ENCODE measurements at regions not wholly inside any gene's neighbourhood (a gene's known extent, or its start where the extent isn't known, plus 50 kb on each side); places are given as distances from the start of the nearest gene placed in this dataset.
"Not testable (repeated sequence)": the region's sequence is repeated elsewhere in the genome, so short reads cannot be mapped to it uniquely, and the experiment has no call there.

GRCh38 chr5:136579238-136579637 is 213.9 kb upstream of the TRPC7 start:
- ChIA-PET POLR2A (ENCODE audit: low non-redundant PET) (no interaction called here), CTCF (no interaction called here)
- Histone ChIP-seq H3K27ac (ENCODE audit: low read depth, low read length, poor library complexity, severe bottlenecking) (no peak overlapping the region), H3K36me3 (ENCODE audit: insufficient read depth, low read length, poor library complexity, severe bottlenecking) (no peaks in the 10 kb centered on the region), H3K9me3 (ENCODE audit: low read depth, low read length, poor library complexity, severe bottlenecking) (no peaks in the 10 kb centered on the region), H3K27me3 (replicated peaks; ENCODE audit: insufficient read depth, low read depth, low read length, poor library complexity) (peaks cover 43% of the 10 kb centered on the region), H3K4me1 (ENCODE audit: insufficient read depth, low read length, poor library complexity, severe bottlenecking) (no peaks in the 10 kb centered on the region), H3K4me3 (ENCODE audit: low read depth, low read length, poor library complexity, severe bottlenecking) (no peak overlapping the region)
- BruUV-seq (replicated peaks) = no TSS peak
- no peak for TF ChIP-seq CTCF (conservative IDR thresholded peaks at IDR 0.05; ENCODE audit: low read depth, low read length)
- TF ChIP-seq EZH2 (IDR thresholded peaks at IDR 0.05; ENCODE audit: borderline replicate concordance, low read depth, low read length, poor library complexity, severe bottlenecking) = no peak
- DNase-seq (ENCODE audit: low spot score) = no peak
- intact Hi-C loops (cut with micrococcal nuclease; ENCODE audit: unreplicated experiment) = no loop called here

- BruUV-seq (replicated peaks); H3K9me3 ChIP-seq (ENCODE audit: low read depth, low read length, poor library complexity, severe bottlenecking); H3K27ac ChIP-seq (ENCODE audit: low read depth, low read length, poor library complexity, severe bottlenecking); DNase-seq (ENCODE audit: low spot score); H3K4me1 ChIP-seq (ENCODE audit: insufficient read depth, low read length, poor library complexity, severe bottlenecking); POLR2A ChIA-PET (ENCODE audit: low non-redundant PET); H3K36me3 ChIP-seq (ENCODE audit: insufficient read depth, low read length, poor library complexity, severe bottlenecking); H3K4me3 ChIP-seq (ENCODE audit: low read depth, low read length, poor library complexity, severe bottlenecking); intact Hi-C loops (cut with micrococcal nuclease; ENCODE audit: unreplicated experiment); CTCF ChIA-PET: not testable (repeated sequence)
- H3K27me3 ChIP-seq (replicated peaks; ENCODE audit: insufficient read depth, low read depth, low read length, poor library complexity) = peaks cover 26% of the 10 kb centered on the region
Measured at GRCh38 chr5:136569875-136570274, 204.5 kb upstream of the TRPC7 start.

- BruUV-seq (replicated peaks); POLR2A ChIA-PET (ENCODE audit: low non-redundant PET); H3K9me3 ChIP-seq (ENCODE audit: low read depth, low read length, poor library complexity, severe bottlenecking); H3K27ac ChIP-seq (ENCODE audit: low read depth, low read length, poor library complexity, severe bottlenecking); DNase-seq (ENCODE audit: low spot score); H3K4me3 ChIP-seq (ENCODE audit: low read depth, low read length, poor library complexity, severe bottlenecking); intact Hi-C loops (cut with micrococcal nuclease; ENCODE audit: unreplicated experiment); H3K27me3 ChIP-seq (replicated peaks; ENCODE audit: insufficient read depth, low read depth, low read length, poor library complexity); H3K4me1 ChIP-seq (ENCODE audit: insufficient read depth, low read length, poor library complexity, severe bottlenecking); H3K36me3 ChIP-seq (ENCODE audit: insufficient read depth, low read length, poor library complexity, severe bottlenecking); CTCF ChIA-PET: not testable (repeated sequence)
Measured at GRCh38 chr5:136565457-136565856, 200.1 kb upstream of the TRPC7 start.

GRCh38 chr5:136565050-136565449 is 199.7 kb upstream of the TRPC7 start:
- BruUV-seq (replicated peaks); H3K27ac ChIP-seq (ENCODE audit: low read depth, low read length, poor library complexity, severe bottlenecking); intact Hi-C loops (cut with micrococcal nuclease; ENCODE audit: unreplicated experiment); H3K36me3 ChIP-seq (ENCODE audit: insufficient read depth, low read length, poor library complexity, severe bottlenecking); H3K4me1 ChIP-seq (ENCODE audit: insufficient read depth, low read length, poor library complexity, severe bottlenecking); CTCF ChIA-PET; H3K27me3 ChIP-seq (replicated peaks; ENCODE audit: insufficient read depth, low read depth, low read length, poor library complexity); DNase-seq (ENCODE audit: low spot score); H3K9me3 ChIP-seq (ENCODE audit: low read depth, low read length, poor library complexity, severe bottlenecking); POLR2A ChIA-PET (ENCODE audit: low non-redundant PET); H3K4me3 ChIP-seq (ENCODE audit: low read depth, low read length, poor library complexity, severe bottlenecking): not testable (repeated sequence)

GRCh38 chr5:136564431-136564830 is 199.1 kb upstream of the TRPC7 start:
- H3K36me3 ChIP-seq (ENCODE audit: insufficient read depth, low read length, poor library complexity, severe bottlenecking); H3K27ac ChIP-seq (ENCODE audit: low read depth, low read length, poor library complexity, severe bottlenecking); POLR2A ChIA-PET (ENCODE audit: low non-redundant PET); CTCF ChIA-PET; H3K4me1 ChIP-seq (ENCODE audit: insufficient read depth, low read length, poor library complexity, severe bottlenecking); H3K4me3 ChIP-seq (ENCODE audit: low read depth, low read length, poor library complexity, severe bottlenecking); intact Hi-C loops (cut with micrococcal nuclease; ENCODE audit: unreplicated experiment); DNase-seq (ENCODE audit: low spot score); H3K27me3 ChIP-seq (replicated peaks; ENCODE audit: insufficient read depth, low read depth, low read length, poor library complexity); BruUV-seq (replicated peaks); H3K9me3 ChIP-seq (ENCODE audit: low read depth, low read length, poor library complexity, severe bottlenecking): not testable (repeated sequence)

Data from A673 (cell line).